SK-N-SH treated with all-trans-retinoic acid at 6 μM for 48 hours (cell line): ENCODE measurements at regions not wholly inside any gene's neighbourhood (a gene's known extent, or its start where the extent isn't known, plus 50 kb on each side); places are given as distances from the start of the nearest gene placed in this dataset.

Experiments used
- CREB5 ChIP-seq: fragments of 250-450 bp; sonication (Bioruptor Pico); IDR thresholded peaks from 2 replicates; pipeline ENCODE4 v1.5.1; 2020; ENCODE audit warnings: low read depth, mild to moderate bottlenecking, moderate library complexity
- GLIS3 ChIP-seq: fragments of 250-450 bp; sonication (Bioruptor Pico); IDR thresholded peaks from 2 replicates; pipeline ENCODE4 v1.5.0; 2020; ENCODE audit warnings: mild to moderate bottlenecking, moderate library complexity
- OSR1 ChIP-seq: fragments of 250-450 bp; sonication (Bioruptor Pico); IDR thresholded peaks from 2 replicates; pipeline ENCODE4 v1.8.0; 2022; ENCODE audit warnings: moderate library complexity, mild to moderate bottlenecking, inconsistent platforms
- PATZ1 ChIP-seq: fragments of 250-450 bp; sonication (Bioruptor Pico); IDR thresholded peaks from 2 replicates; pipeline ENCODE4 v1.8.0; 2020; ENCODE audit warnings: mild to moderate bottlenecking, moderate library complexity, borderline replicate concordance
- RARB ChIP-seq: fragments of 250-450 bp; sonication (Bioruptor Pico); IDR thresholded peaks from 2 replicates; pipeline ENCODE4 v1.8.0; 2021; ENCODE audit warnings: mild to moderate bottlenecking, moderate library complexity
- TSHZ2 ChIP-seq: fragments of 250-450 bp; sonication (Bioruptor Pico); IDR thresholded peaks from 2 replicates; pipeline ENCODE4 v1.5.0; 2020; ENCODE audit warnings: mild to moderate bottlenecking, moderate library complexity
- ZNF8 ChIP-seq: fragments of 450-650 bp; formaldehyde crosslinking; IDR thresholded peaks from 2 replicates; pipeline ENCODE4 v1.5.0; 2020; ENCODE audit warnings: mild to moderate bottlenecking, moderate library complexity

GRCh38 chr11:8325591-8326304 lies 62.1 kb upstream of the LMO1 start:
- TF ChIP-seq CREB5 (CRISPR knock-in tag) (no peak), GLIS3 (CRISPR knock-in tag) (no peak), RARB (CRISPR knock-in tag) (no peak), ZNF8 (CRISPR knock-in tag) (no peak), PATZ1 (CRISPR knock-in tag) (no peak), OSR1 (no peak), TSHZ2 (no peak)
